Mucosa of descending colon (tissue), 3 donors: ENCODE measurements at regions not wholly inside any gene's neighbourhood (a gene's known extent, or its start where the extent isn't known, plus 50 kb on each side); places are given as distances from the start of the nearest gene placed in this dataset.

ENCODE experiments used
- ATAC-seq: fragments of 200-7000 bp; cut with Tn5 transposase; one replicate; pipeline ENCODE4 v1.9.1; 2020; ENCODE audit warnings: mild to moderate bottlenecking, moderate library complexity
- DNase-seq, 3 donors: peaks; one replicate each; pipeline ENCODE4 v3.0.0-alpha.2; 2020
- H3K36me3 ChIP-seq: fragments of 200-600 bp; one replicate; pipeline ENCODE4 v1.8.0; 2021; ENCODE audit warnings: low read depth, mild to moderate bottlenecking
- H3K4me1 ChIP-seq: fragments of 200-600 bp; one replicate; pipeline ENCODE4 v1.8.0; 2021; ENCODE audit warnings: low read depth, mild to moderate bottlenecking
- H3K4me3 ChIP-seq: fragments of 200-600 bp; one replicate; pipeline ENCODE4 v1.8.0; 2021; ENCODE audit warnings: mild to moderate bottlenecking
- H3K9me3 ChIP-seq: fragments of 200-600 bp; one replicate; pipeline ENCODE4 v1.8.0; 2021; ENCODE audit warnings: mild to moderate bottlenecking
- CTCF ChIP-seq: fragments of 200-600 bp; IDR thresholded peaks from one replicate; pipeline ENCODE4 v1.8.0; 2022; ENCODE audit warnings: antibody characterized with exemption, mild to moderate bottlenecking
- intact Hi-C, 2 donors: fragments of 100-400 bp; cut with DNase I in 1 of 2; cut with micrococcal nuclease in 1 of 2; formaldehyde crosslinking; loops; one replicate each; pipeline versions ENCODE4 v1.11.0 to v1.11.1; 2022; cut with DNase I, micrococcal nuclease
- donor health status: DM: no; HTN: no; CAD: no; lungs with moderate emphysema.
- donor health status: DM: no; HTN: no; CAD: no.
- donor health status: DM: no; HTN: yes; CAD: no.

DNA sequence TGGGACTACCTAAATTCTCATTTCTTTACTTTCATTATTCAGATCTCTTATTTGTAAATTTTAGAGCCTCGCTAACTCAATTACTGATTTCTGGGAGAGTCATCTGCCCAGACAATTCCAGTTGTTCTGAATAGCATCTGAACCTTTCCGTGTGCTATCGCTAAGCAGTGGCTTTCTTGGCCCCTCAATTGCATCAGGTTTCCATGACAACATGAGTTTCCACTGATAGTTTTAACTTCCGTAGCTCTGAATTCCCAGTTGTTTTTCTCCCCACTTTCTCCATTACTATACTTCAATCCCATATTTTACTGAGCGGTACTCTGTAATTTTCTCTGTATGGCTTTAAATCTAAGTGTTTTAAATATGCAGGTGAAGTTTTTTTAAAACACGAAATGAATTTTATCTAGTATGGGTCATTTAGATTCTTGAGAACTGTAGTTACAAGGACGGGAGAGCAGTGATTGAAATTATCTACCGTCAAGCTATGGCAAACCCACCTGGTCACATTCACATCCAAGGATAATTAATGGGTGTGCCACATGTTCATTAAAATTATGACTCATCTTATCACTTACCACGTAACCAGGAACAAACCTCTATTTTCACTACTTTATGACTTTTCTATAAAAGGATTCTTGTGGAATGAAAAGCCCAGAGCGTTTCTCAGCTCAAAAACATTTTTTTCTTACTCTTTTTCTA lies 223.5 kb upstream of the PCSK5 start:
- DNase-seq: no peak
- no peak for TF ChIP-seq CTCF

GRCh38 chr9:75669721-75670120 lies 220.8 kb upstream of the PCSK5 start:
- no peak for DNase-seq
- Histone ChIP-seq H3K4me1 (no peaks in the 10 kb centered on the region), H3K36me3 (no peaks in the 10 kb centered on the region), H3K4me3 (no peak overlapping the region), H3K9me3 (no peaks in the 10 kb centered on the region)
- TF ChIP-seq CTCF: no peak
- ATAC-seq: peak; percentile 25
- intact Hi-C loops: no loop called here

More for the DNA sequence above, 223.5 kb upstream of the PCSK5 start:
- Histone ChIP-seq H3K36me3 (no peaks in the 10 kb centered on the region), H3K9me3 (no peaks in the 10 kb centered on the region), H3K4me1 (no peaks in the 10 kb centered on the region), H3K4me3 (no peak overlapping the region)
- peak; percentile 61 for ATAC-seq
- intact Hi-C loops: no loop called here

GRCh38 chr9:75671354-75671753 lies 219.1 kb upstream of the PCSK5 start:
- Histone ChIP-seq H3K9me3 (no peaks in the 10 kb centered on the region), H3K36me3 (no peaks in the 10 kb centered on the region), H3K4me3 (no peak overlapping the region), H3K4me1 (no peaks in the 10 kb centered on the region)
- ATAC-seq: no peak
- no peak for TF ChIP-seq CTCF
- intact Hi-C loops: no loop called here
- DNase-seq: no peak

DNA sequence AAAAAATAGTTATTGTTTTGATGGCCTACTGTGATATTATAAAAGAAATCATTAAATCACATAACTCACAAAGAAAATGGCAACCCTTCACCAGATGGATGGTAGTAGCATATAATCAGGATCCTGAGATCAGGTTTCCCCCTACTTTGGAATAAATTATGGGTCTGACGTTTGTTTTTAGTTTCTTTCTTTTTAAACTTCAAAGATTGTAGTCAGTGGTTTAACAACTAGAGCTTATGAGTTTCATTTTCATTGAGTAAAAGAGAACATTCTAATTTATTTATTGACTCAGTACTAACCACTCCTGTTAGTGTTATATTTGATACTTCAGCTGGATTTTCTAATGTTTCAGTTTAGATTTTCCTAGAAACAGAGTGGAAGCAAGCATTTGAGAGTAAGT lies 218.0 kb upstream of the PCSK5 start:
- Histone ChIP-seq H3K9me3 (no peaks in the 10 kb centered on the region), H3K4me3 (no peak overlapping the region), H3K36me3 (no peaks in the 10 kb centered on the region), H3K4me1 (no peaks in the 10 kb centered on the region)
- no peak for ATAC-seq
- no peak for DNase-seq
- intact Hi-C loops: no loop called here
- no peak for TF ChIP-seq CTCF

DNA sequence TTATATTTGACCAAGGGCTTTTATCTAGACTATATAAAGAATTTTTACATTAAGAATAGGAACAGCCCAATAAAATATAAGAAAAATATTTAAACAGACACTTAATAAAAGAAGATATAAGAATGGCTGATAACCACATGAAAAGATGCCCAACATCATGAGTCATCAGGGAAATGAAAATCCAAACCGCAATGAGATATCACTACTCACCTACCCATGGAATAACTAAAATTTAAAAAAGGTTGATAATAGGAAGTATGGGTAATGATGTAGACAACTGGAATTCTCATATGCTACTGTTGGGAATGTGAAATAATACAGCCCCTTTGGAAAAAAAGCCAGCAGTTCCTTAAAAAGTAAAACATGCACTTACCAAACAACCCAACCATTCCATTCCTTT lies 206.9 kb upstream of the PCSK5 start:
- no peak for DNase-seq
- no peaks in the 10 kb centered on the region for H3K36me3 ChIP-seq
- intact Hi-C loops: no loop called here
- ATAC-seq: no peak
- H3K4me1 ChIP-seq: no peaks in the 10 kb centered on the region
- no peak for TF ChIP-seq CTCF
- H3K4me3 ChIP-seq: no peak overlapping the region
- H3K9me3 ChIP-seq: no peaks in the 10 kb centered on the region

DNA sequence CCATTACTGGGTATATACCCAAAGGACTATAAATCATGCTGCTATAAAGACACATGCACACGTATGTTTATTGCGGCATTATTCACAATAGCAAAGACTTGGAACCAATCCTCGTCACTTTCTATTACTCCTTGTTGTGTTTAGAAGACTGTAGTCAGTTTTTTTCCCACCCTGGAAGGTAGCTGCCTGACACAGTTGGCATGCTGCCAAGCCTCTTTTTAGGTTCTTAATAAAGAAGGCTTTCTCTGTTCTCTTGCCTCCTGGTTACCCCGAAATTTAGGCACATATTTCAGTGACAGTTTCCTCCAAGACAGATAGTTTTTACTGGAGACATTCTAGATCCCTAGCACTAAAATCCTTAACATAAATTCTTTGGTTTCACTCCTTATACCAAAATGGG lies 205.4 kb upstream of the PCSK5 start:
- no peak for TF ChIP-seq CTCF
- Histone ChIP-seq H3K9me3 (no peaks in the 10 kb centered on the region), H3K4me1 (no peaks in the 10 kb centered on the region), H3K4me3 (no peak overlapping the region), H3K36me3 (no peaks in the 10 kb centered on the region)
- ATAC-seq (no peak), DNase-seq (no peak)
- intact Hi-C loops: no loop called here
